AG04449 (cell line): ENCODE measurements at regions not wholly inside any gene's neighbourhood (a gene's known extent, or its start where the extent isn't known, plus 50 kb on each side); places are given as distances from the start of the nearest gene placed in this dataset.

ENCODE experiments used
- CTCF ChIA-PET: fragments of 350-600 bp; formaldehyde crosslinking; extraction: SDS; loops from one replicate; lab custom pipeline; 2021; ENCODE audit warnings: antibody characterized with exemption; lab: Yijun Ruan, JAX
- POLR2A ChIA-PET: fragments of 400-600, 350-600 bp; formaldehyde crosslinking; extraction: SDS; loops from one replicate; lab custom pipeline; 2020; ENCODE audit warnings: antibody characterized with exemption, inconsistent platforms; lab: Yijun Ruan, JAX
- DNase-seq: peaks from one replicate; pipeline ENCODE4 v3.0.0-alpha.2; 2010; ENCODE audit warnings: low read depth, low spot score
- H3K4me3 ChIP-seq: 2 replicates; pipeline ENCODE4 v1.5.1; 2011; ENCODE audit warnings: low read depth, mild to moderate bottlenecking, control low read depth, low read length
- CTCF ChIP-seq: IDR thresholded peaks from one replicate; pipeline ENCODE4 v1.5.1; 2011; ENCODE audit warnings: mild to moderate bottlenecking, moderate library complexity, low read length, control low read depth, inconsistent platforms; ENCODE audit not compliant: insufficient read depth; ENCODE audit errors: missing control alignments

- ChIA-PET POLR2A (no interaction called here), CTCF (no interaction called here)
- H3K4me3 ChIP-seq, result no peak overlapping the region
- TF ChIP-seq CTCF, result no peak
- DNase-seq, result no peak
Measured at GRCh38 chr2:208573569-208573968, 167.0 kb downstream of the PTH2R start.

GRCh38 chr2:208579678-208580077 is 173.1 kb downstream of the PTH2R start:
- POLR2A ChIA-PET, result no interaction called here
- TF ChIP-seq CTCF, result no peak
- no peak overlapping the region for H3K4me3 ChIP-seq
- no peak for DNase-seq
- CTCF ChIA-PET, result no interaction called here

- no peak overlapping the region for H3K4me3 ChIP-seq
- CTCF ChIA-PET, result no interaction called here
- POLR2A ChIA-PET, result no interaction called here
- no peak for TF ChIP-seq CTCF
- no peak for DNase-seq
Measured at GRCh38 chr2:208584378-208584985, 177.9 kb downstream of the PTH2R start.

- no peak for DNase-seq
- H3K4me3 ChIP-seq, result no peak overlapping the region
- no peak for TF ChIP-seq CTCF
- ChIA-PET POLR2A (no interaction called here), CTCF (no interaction called here)
Measured at GRCh38 chr2:208586516-208586915, 179.9 kb downstream of the PTH2R start.

- no peak overlapping the region for H3K4me3 ChIP-seq
- DNase-seq, result no peak
- CTCF ChIA-PET, result no interaction called here
- no peak for TF ChIP-seq CTCF
- POLR2A ChIA-PET, result no interaction called here
Measured at GRCh38 chr2:208594642-208595385, 188.2 kb downstream of the PTH2R start.

GRCh38 chr2:208595386-208596275 is 189.0 kb downstream of the PTH2R start:
- POLR2A ChIA-PET, result no interaction called here
- H3K4me3 ChIP-seq, result no peak overlapping the region
- no peak for DNase-seq
- no peak for TF ChIP-seq CTCF
- CTCF ChIA-PET, result no interaction called here
